ENCODE measurements at regions not wholly inside any gene's neighbourhood (a gene's known extent, or its start where the extent isn't known, plus 50 kb on each side); places are given as distances from the start of the nearest gene placed in this dataset.

GRCh38 chr13:79060216-79060615, 345.8 kb downstream of the RBM26 start:
- no peak for TF ChIP-seq CTCF (IDR thresholded peaks at IDR 0.05)
- TF ChIP-seq POLR2A (IDR thresholded peaks at IDR 0.05) = no peak
